ENCODE measurements at regions not wholly inside any gene's neighbourhood (a gene's known extent, or its start where the extent isn't known, plus 50 kb on each side); places are given as distances from the start of the nearest gene placed in this dataset.

DNA sequence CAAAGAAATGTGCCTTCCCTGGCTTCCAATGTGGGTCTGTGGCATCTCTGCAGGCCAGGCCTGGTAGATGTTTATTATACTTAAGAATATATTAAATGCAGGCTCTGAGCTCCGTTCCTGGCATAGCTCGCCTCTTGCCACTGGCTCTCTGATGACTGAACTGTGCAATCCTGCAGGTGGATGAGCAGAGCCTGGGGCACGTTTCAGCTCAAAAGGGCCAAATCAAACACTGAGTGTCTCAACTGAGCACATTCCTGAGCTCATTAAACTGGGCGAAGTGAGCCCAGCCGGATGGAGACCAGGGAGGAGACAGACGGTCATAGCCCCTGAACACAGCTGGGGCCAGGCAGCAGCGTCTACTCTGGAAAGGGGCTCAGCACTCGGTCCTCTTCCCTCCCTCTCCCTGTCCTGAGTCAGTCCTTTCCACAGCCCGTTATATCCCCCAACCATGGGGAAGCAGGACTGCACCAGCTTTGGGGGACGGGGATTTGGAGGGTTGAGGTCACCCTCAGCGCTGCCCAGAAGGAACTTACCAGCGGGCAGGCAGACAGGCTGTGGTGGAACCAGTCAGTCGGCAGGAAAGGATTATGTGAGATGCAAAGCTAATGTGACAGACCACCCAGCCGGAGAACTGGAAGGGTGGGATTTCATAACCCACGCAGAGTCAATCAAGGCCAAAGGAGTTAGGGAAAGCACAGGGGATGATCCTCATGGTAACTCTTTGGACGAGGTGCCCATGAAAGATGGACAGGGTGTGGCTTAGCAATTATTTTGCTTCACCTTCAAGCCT lies 77.4 kb upstream of the ANKRD34C start:
- DNase-seq (ENCODE audit: low read depth), result no peak
- H3K4me3 ChIP-seq (ENCODE audit: low read depth, low read length), result no peak overlapping the region
- TF ChIP-seq, protein P1, sequence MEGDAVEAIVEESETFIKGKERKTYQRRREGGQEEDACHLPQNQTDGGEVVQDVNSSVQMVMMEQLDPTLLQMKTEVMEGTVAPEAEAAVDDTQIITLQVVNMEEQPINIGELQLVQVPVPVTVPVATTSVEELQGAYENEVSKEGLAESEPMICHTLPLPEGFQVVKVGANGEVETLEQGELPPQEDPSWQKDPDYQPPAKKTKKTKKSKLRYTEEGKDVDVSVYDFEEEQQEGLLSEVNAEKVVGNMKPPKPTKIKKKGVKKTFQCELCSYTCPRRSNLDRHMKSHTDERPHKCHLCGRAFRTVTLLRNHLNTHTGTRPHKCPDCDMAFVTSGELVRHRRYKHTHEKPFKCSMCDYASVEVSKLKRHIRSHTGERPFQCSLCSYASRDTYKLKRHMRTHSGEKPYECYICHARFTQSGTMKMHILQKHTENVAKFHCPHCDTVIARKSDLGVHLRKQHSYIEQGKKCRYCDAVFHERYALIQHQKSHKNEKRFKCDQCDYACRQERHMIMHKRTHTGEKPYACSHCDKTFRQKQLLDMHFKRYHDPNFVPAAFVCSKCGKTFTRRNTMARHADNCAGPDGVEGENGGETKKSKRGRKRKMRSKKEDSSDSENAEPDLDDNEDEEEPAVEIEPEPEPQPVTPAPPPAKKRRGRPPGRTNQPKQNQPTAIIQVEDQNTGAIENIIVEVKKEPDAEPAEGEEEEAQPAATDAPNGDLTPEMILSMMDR (IDR thresholded peaks at IDR 0.05; ENCODE audit: insufficient read depth, low read depth, low read length, missing control alignments), result no peak

DNA sequence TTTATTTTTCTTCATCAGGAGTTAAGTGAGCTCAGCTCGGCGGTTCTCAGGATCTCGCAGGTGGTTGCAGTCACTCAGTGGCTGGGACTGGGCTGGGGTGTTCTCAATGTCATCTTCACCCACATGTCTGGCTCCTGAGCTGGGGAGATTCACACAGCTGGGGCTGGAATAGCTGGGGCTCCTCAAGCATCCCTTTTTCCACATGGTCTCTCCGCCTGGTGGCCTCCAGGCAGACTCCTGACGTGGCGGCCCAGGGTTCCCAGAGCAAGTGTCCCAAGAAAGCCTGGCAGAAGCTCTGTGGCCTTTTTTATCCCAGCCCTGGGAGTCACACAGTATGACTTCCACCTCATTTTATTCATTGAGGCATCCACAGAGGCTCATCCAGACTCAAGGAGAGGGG lies 84.1 kb upstream of the ANKRD34C start:
- no peak overlapping the region for H3K4me3 ChIP-seq (ENCODE audit: low read depth, low read length)
- TF ChIP-seq, protein P1 (IDR thresholded peaks at IDR 0.05; ENCODE audit: insufficient read depth, low read depth, low read length, missing control alignments), result no peak
- DNase-seq (ENCODE audit: low read depth), result no peak

DNA sequence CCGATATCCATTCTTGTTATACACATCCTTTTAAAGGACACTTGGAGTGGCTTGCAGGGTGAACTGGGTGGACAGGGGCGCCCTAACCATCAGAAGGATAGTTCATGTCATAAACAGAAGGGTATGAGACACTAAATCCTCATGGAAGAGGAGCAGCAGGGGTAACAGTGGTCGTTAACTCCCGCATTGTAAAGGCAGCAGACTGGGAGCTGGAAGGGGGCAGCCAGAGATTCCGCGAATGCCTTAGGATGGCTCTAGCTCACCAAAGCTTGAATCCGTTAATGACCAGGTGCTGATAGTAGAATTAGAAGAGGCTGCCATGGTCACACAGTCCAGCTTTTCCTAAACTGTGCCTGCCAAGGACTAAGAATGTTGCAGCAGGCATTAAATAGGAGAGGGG lies 85.2 kb upstream of the ANKRD34C start:
- TF ChIP-seq, protein P1 (IDR thresholded peaks at IDR 0.05; ENCODE audit: insufficient read depth, low read depth, low read length, missing control alignments), result no peak
- DNase-seq (ENCODE audit: low read depth), result no peak

DNA sequence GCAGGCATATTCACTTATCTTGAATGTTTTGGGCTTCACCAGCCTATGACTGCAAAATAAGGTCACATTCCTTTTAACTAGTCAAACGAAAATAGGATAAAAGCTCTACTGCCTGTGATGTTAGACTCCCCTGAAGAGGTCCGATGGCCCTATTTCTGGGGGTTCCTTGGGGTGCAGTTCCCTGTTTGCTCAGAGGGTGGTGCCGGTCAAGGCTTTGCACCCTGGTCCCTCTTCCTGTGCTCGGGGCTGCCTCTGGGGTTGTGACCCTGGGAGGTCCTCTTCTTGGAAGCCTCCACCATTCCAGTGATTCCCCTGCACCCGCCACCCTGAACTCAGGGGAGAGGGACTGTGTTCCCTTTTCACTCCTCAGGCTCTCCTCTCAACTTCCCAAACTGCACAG lies 86.7 kb upstream of the ANKRD34C start:
- DNase-seq (ENCODE audit: low read depth), result no peak
- H3K4me3 ChIP-seq (ENCODE audit: low read depth, low read length), result no peak overlapping the region
- TF ChIP-seq, protein P1 (IDR thresholded peaks at IDR 0.05; ENCODE audit: insufficient read depth, low read depth, low read length, missing control alignments), result peak; percentile 16

More for the DNA sequence above, 85.2 kb upstream of the ANKRD34C start:
- no peak overlapping the region for H3K4me3 ChIP-seq (ENCODE audit: low read depth, low read length)

DNA sequence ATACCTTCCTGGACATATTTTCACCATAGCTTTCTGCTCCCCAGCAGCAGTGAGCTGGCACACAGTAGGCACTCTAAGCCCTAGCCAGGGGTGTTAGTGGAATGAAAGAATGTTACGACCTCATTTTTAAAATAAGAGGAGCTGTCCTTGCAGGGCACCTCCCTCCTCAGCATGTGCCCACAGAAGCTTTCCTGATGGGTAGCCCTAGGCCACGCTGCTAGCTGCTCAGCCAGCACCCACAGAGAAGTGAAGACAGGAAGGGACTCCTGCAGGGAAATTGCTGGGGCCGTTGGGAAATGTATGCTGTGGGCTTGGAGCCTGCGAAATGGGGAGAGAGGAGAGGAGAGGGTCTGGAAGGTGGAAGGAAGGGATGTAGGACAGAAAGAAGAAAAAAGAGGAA lies 87.3 kb upstream of the ANKRD34C start:
- TF ChIP-seq, protein P1 (IDR thresholded peaks at IDR 0.05; ENCODE audit: insufficient read depth, low read depth, low read length, missing control alignments), result no peak
- DNase-seq (ENCODE audit: low read depth), result no peak
- H3K4me3 ChIP-seq (ENCODE audit: low read depth, low read length), result no peak overlapping the region

DNA sequence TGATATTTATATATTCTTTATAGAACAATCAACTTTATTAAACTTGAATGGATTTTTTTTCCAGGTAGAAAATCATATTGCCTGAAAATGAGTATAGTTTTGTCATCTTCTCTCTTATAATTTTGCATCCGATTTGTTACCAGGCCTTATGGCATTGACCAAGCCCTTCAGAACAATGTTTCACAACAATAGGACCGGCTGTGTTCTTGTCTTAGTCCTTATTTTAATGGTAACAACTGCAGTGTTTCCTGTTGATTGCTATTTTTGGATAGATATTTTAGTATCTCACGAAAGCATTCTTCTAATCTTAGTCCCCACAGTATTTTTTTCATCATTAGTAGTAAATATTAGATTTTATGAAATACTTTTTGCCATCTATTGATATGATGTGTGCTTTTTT lies 88.1 kb upstream of the ANKRD34C start:
- no peak for DNase-seq (ENCODE audit: low read depth)
- H3K4me3 ChIP-seq (ENCODE audit: low read depth, low read length), result no peak overlapping the region
- TF ChIP-seq, protein P1 (IDR thresholded peaks at IDR 0.05; ENCODE audit: insufficient read depth, low read depth, low read length, missing control alignments), result no peak

DNA sequence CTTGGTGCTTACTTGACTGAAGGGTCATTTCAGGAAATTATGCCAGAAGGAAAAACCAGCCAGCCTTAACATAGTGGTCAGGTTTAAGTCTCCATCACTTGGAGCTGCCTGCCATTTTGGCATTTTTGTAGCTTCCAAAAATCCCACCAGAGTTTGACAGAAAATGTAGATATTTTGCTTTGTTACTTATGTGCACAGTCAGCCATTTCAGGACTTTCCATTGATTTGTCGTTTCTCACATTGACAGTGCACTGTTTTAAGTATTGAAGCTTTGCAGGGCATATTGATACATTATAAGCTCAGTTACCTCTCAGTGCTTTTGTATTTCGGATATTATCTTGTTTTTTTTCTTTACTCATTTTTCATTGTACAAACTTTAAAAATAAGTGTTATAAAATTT lies 89.0 kb upstream of the ANKRD34C start:
- H3K4me3 ChIP-seq (ENCODE audit: low read depth, low read length), result no peak overlapping the region
- DNase-seq (ENCODE audit: low read depth), result no peak
- TF ChIP-seq, protein P1 (IDR thresholded peaks at IDR 0.05; ENCODE audit: insufficient read depth, low read depth, low read length, missing control alignments), result no peak

Data from GM12865 (cell line).